IPS DF 4.7 (cell line): ENCODE measurements at regions not wholly inside any gene's neighbourhood (a gene's known extent, or its start where the extent isn't known, plus 50 kb on each side); places are given as distances from the start of the nearest gene placed in this dataset.

Experiments used
- DNase-seq: peaks from one replicate; pipeline ENCODE4 v3.0.0-alpha.2; 2013; ENCODE audit warnings: low spot score; ENCODE audit errors: extremely low read depth

DNA sequence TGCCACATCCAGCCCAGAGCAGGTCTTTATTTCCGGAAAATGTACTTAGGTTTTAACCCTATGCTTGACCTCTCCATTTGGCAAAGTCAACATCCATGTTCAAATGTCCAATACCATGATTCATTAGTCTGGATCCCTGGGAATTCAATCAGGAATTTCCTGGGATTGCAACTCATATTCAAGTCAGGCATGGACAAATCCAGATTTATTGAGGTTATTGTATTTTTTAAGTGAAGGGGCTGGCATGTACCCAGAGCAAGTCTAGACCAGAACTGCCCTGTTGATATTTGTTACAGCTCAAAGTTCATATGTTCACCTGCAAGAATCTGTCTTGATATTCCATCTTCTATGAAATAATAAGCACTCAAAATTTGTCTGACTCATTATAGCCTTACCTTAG is 521.1 kb downstream of the ADGRL2 start:
- no peak for DNase-seq

DNA sequence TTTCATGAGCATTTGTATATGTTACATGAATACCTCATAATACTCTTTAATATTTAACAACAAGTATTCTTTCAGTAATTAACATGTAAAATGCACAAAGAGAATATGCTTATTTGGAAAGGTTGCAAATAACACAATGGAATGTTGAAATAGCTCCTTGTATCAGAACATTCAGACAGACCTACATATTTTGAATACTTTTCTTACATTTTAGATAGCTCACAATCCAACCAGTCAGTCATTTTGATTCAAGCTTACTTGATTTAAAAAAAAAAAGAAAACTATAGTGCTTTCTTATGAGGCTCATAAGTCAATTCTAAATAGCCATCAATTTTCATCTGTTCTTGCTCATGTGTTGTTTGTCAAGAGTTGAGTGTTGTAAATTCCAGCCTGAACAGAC is 518.8 kb downstream of the ADGRL2 start:
- DNase-seq: no peak

GRCh38 chr1:82318921-82319320 is 518.2 kb downstream of the ADGRL2 start:
- DNase-seq: no peak

- DNase-seq: no peak
These were observed 517.5 kb downstream of the ADGRL2 start for GRCh38 chr1:82318265-82318664.

DNA sequence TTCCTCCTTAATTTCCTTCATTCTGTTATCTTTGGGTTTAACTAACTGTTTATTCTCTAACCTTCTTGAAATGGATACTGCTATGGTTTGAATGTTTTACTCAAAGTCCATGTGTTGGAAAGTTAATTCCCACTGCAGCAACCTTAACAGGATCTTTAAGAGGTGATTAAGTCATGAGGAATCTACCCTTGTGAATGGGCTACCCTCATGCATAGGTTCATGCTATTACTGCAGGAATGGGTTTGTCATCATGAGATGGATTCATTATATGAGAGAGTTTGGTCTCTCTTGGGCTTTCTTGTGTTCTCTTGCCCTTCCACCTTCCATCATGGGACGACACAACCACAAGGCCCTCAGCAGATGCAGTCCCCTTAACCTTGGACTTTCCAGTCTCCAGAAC is 516.9 kb downstream of the ADGRL2 start:
- DNase-seq: no peak

- no peak for DNase-seq
These were observed 498.9 kb downstream of the ADGRL2 start for GRCh38 chr1:82299656-82300055.

DNA sequence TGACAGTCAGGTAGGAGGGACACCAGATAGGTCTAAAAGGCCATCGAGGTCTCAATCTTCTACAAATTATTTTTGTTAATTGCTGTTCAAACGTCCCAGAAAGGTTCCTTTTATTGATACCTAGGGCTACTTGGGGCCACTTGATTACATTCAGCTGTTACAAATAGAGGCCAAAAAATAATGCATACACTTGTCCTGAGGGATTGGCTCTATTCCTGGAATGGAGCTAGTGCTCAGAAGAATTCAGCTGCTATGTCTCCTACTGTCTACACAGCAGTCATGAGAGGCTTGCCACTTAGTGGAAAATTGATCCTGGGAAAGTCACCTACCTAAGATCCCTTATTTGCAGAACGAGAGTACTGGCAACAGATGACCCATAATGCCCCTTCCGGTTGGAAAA is 498.3 kb downstream of the ADGRL2 start:
- no peak for DNase-seq

DNA sequence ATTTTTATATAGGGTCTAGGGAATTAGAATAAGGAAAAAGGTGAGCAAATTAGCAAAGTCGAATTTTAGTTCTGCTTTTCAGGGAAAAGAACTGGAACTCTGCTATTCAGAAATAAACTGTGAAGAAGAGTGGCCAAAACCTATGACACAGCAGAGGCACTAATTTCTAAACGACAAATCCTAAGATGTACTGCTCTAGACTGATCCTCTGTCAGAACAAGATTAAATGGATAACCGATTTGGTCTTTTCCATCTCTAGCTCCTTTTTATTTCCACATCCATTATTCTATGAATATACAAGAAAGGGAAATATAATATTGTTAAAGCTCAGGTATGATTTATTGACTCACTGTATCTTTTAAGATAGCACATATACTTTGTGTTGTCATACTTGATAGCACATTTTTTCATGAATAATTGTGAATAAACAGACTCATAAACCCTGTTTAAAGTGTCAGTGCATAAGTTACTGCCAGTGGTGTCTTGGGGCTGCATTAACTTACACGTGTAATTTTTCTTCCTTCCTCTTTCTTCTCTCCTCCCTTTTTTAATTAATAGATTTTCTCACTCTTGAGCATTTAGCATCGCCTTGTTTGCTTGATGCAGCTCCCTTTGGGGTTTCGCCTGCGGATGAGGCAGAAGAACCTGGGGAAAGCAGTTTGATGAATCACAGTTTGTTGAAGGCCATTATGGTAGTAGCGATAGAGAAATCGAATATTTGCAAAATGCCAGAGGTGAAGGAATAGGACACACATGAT is 496.6 kb downstream of the ADGRL2 start:
- no peak for DNase-seq

- no peak for DNase-seq
These were observed 486.8 kb downstream of the ADGRL2 start for GRCh38 chr1:82287556-82287955.

- no peak for DNase-seq
These were observed 483.5 kb downstream of the ADGRL2 start for GRCh38 chr1:82284213-82284612.

DNA sequence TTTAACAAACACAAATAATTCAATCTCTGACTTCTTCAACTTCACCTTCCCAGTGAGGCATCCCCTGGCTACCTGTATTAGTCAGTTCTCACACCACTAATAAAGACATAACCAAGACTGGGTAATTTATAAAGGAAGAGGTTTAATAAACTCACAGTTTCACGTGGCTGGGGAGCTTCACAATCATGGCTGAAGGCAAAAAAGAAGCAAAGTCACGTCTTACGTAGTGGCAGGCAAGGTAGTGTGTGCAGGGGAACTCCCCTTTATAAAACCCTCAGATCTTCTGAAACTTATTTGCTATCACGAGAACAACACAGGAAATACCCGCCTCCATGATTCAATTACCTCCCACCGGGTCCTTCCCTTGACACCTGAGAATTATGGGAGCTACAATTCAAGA is 478.5 kb downstream of the ADGRL2 start:
- DNase-seq: no peak

GRCh38 chr1:82273816-82274215 is 473.1 kb downstream of the ADGRL2 start:
- DNase-seq: no peak

DNA sequence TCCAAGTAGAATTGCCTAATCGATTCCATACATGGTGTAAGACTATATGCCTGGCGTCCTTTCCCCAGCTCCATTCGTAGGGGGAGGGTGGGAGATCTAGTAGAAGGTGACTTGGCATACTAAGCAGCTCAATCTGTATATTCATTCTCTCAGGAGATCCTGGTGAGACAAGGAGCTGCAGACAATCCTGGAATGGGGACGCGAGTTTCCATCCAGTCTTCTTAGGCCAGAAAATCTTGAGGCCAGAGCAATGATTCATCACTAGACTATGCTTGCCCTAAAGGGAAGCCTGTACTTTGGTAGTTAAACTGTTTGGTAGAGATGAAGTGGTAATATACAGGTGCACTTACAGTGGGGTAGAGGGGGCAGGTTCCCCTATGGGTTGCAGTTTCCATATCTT is 468.7 kb downstream of the ADGRL2 start:
- DNase-seq: no peak

DNA sequence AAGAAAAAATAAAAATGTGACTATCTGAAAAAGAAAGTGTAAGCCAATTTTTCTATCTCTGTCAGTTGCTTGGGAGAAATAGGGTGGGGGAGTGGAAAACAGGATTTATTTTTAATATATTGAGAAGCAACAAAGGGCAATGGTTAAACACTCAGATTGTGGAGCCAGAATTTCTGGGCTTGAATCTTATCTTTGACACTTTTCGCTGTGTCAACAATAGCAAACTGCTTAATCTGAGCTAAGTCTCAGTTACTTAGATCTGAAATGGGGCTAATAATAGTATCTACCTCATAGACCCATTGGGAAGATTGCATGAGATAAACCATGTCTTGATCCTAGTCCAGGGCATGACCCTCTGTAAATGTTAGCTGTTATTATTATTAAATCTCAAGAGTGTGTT is 468.1 kb downstream of the ADGRL2 start:
- DNase-seq: no peak

DNA sequence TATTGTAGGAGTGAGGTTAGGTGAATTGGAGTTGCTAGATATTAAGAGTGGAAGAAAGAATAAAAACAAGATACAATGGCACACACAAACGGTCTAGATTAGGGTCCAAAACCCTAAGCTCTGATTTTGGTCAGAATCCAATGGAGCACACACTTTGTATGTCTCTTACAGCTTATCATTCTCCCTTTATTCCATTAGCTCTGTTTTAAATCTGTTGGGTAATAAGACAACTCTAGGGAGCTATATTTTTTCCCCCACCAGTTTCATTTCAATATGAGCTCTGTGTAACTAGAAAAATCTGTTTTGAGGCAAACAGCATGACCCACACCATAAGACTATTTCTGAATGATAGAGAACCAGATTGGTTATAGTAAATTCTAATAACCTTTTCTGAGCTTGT is 465.6 kb downstream of the ADGRL2 start:
- no peak for DNase-seq

DNA sequence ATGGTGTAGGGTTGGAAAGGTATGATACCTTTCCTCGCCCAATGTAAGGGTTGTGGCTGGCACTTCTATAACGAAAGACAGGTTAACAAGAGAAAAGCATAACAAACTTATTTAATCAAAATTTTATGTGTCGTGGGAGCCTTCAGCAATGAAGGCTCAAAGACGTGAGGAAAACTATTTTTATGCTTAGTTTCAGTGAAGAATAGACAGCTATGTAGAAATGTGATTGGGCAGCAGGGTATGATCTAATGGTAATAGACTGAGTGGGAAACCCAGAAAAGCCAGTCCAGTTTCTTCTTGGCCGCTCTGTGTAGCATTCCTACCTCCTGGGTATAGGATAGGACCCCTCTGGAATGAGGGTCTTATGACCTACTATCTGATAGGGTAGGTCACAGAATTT is 464.7 kb downstream of the ADGRL2 start:
- no peak for DNase-seq

DNA sequence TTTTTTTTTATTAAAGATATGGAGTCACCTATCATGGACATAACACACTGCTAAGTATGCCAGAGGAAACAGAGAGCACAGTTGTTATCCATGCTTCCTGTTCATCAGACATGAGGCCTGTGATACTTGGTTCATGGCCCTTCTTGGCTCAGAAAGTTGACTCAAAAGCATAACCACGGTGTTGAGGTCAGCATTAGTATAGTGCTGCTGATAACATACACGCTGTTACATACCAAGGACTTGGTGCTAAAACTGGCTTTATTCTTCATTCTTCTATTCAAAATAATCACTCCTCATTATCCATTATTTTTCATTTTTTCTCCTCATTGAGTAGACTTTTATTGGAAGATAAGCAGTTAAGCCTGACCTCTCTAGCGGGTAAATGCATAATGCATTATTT is 464.1 kb downstream of the ADGRL2 start:
- no peak for DNase-seq

DNA sequence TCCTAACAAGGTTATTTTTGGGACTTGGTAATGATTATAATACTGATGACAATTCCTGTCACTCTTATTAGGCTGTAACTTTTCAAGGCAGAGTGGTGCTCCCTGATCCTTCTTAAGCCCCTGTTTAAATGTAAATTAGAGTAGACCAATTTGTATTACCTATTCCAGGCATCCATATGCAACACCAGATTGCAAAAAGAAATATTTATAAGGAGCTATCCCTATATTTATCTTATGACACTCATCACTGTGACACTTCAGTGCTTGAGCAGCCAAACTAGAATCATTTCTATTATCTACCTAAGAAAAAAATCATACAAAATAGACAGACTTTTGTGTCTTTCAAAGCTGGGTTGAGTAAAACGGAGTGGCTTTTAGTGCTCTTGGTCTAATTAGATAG is 462.7 kb downstream of the ADGRL2 start:
- DNase-seq: no peak

DNA sequence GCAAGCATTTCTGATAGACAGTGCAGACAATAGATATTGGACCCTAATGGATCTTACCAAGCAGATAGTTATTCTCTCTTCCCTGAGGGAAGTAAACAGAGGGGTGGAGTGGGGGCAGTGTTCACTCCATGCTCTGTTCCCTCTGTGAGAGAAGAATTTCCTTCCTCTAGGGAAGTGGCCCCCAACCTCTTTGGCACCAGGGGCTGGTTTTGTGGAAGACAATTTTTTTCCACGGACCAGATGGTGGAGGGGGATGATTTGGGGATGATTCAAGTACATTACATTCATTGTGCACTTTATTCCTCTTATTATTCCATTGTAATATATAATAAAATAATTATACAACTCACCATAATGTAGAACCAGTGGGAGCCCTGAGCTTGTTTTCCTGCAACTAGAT is 459.9 kb downstream of the ADGRL2 start:
- no peak for DNase-seq

GRCh38 chr1:82260051-82260450 is 459.3 kb downstream of the ADGRL2 start:
- no peak for DNase-seq

DNA sequence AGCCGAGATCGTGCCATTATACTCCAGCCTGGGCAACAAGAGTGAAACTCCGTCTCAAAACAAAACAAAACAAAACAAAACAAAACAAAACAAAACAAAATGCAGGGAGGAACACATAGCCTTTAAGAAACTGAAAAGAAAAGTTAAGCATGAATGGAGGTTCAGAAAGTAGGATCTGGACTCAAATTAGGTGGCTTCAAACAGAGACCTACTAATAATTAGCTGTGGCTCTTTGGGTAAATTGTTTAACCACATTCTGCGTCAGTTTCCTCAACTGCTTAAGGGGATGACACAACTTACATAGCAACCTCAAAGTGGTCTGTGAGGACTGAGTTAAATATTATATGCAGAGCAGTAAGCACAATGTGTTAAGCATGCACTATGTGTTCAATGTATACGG is 458.2 kb downstream of the ADGRL2 start:
- no peak for DNase-seq

DNA sequence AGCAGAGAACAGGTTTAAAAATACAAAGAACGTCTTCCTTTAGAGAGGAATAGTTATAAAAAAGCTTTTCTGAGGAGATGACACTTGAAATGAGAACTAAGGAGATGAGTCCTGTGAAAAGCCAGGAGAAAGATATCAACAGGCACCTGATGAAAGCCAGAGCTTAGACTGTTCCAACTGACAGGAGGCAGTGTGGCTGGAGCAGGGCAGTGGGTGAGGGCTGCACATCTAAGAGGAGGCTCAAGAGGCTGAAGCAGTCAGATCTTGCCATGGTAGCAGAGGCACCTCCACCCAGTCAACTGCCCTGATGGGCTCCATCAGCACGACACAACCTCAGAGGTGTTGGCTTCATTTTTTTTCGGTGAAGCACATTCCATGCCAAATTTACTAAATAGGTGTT is 445.3 kb downstream of the ADGRL2 start:
- DNase-seq: no peak

GRCh38 chr1:82245345-82246014 is 444.7 kb downstream of the ADGRL2 start:
- DNase-seq: no peak
